Breast epithelium (tissue), 3 donors: ENCODE measurements at regions not wholly inside any gene's neighbourhood (a gene's known extent, or its start where the extent isn't known, plus 50 kb on each side); places are given as distances from the start of the nearest gene placed in this dataset.

Source experiments
- POLR2A ChIP-seq: fragments of 450-650 bp; IDR thresholded peaks from one replicate; pipeline ENCODE4 v1.6.1; 2016; ENCODE audit warnings: antibody characterized with exemption, mild to moderate bottlenecking, moderate library complexity
- TF ChIP-seq, protein P1 (sequence below), 3 donors: fragments of 450-650 bp; IDR thresholded peaks; one replicate each; pipeline ENCODE4 v1.5.1; 2016 to 2017; ENCODE audit warnings: antibody characterized with exemption in 3 of 3, mild to moderate bottlenecking in 3 of 3, moderate library complexity in 3 of 3

DNA sequence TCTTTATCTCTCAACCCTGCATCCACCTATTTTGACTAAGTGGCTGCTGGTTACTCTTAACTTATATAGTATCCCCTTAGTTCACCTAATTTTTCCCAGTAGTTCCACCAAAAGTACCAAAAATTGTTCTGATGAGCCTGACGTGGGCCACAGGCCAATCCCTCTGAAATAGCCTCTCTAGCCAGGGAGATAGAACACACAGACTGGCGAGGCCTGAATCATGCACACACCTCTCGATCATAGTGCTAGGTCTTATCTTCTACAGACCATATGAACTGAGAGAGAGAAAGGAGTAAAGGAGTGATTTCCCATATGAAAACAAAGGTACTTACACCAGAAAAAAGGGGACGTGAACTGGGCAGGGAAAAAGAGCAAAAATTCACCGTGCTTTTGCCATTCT, 72.5 kb upstream of the ADAMTS9 start:
- no peak for TF ChIP-seq POLR2A
- TF ChIP-seq, protein P1, sequence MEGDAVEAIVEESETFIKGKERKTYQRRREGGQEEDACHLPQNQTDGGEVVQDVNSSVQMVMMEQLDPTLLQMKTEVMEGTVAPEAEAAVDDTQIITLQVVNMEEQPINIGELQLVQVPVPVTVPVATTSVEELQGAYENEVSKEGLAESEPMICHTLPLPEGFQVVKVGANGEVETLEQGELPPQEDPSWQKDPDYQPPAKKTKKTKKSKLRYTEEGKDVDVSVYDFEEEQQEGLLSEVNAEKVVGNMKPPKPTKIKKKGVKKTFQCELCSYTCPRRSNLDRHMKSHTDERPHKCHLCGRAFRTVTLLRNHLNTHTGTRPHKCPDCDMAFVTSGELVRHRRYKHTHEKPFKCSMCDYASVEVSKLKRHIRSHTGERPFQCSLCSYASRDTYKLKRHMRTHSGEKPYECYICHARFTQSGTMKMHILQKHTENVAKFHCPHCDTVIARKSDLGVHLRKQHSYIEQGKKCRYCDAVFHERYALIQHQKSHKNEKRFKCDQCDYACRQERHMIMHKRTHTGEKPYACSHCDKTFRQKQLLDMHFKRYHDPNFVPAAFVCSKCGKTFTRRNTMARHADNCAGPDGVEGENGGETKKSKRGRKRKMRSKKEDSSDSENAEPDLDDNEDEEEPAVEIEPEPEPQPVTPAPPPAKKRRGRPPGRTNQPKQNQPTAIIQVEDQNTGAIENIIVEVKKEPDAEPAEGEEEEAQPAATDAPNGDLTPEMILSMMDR (IDR thresholded peaks at IDR 0.05), result no peak
